Breast epithelium (tissue), 3 donors: ENCODE measurements at regions not wholly inside any gene's neighbourhood (a gene's known extent, or its start where the extent isn't known, plus 50 kb on each side); places are given as distances from the start of the nearest gene placed in this dataset.

Experiments
- CTCF ChIP-seq, 3 donors: fragments of 450-650 bp; IDR thresholded peaks; one replicate each; pipeline ENCODE4 v1.5.1; 2016 to 2017; ENCODE audit warnings: antibody characterized with exemption in 3 of 3, mild to moderate bottlenecking in 3 of 3, moderate library complexity in 3 of 3
- POLR2A ChIP-seq: fragments of 450-650 bp; IDR thresholded peaks from one replicate; pipeline ENCODE4 v1.6.1; 2016; ENCODE audit warnings: antibody characterized with exemption, mild to moderate bottlenecking, moderate library complexity
- POLR2AphosphoS5 ChIP-seq, 3 donors: sonication (generic); formaldehyde crosslinking; IDR thresholded peaks; one replicate each; pipeline ENCODE4 v1.6.1; 2017; ENCODE audit warnings: antibody characterized with exemption in 3 of 3

- TF ChIP-seq CTCF (IDR thresholded peaks at IDR 0.05) (no peak), POLR2AphosphoS5 (IDR thresholded peaks at IDR 0.05) (no peak), POLR2A (no peak)
Measured at GRCh38 chr2:188202777-188203176, 88.9 kb upstream of the GULP1 start.
